OCI-LY7 (cell line): ENCODE measurements at regions not wholly inside any gene's neighbourhood (a gene's known extent, or its start where the extent isn't known, plus 50 kb on each side); places are given as distances from the start of the nearest gene placed in this dataset.

Source experiments
- CTCF ChIP-seq: fragments of 200-600 bp; sonication (generic); conservative IDR thresholded peaks from 2 replicates; pipeline ENCODE4 v1.5.1; 2014; ENCODE audit warnings: mild to moderate bottlenecking, antibody characterized with exemption, low read length, moderate library complexity, mixed read lengths
- EZH2phosphoT487 ChIP-seq: fragments of 200-600 bp; sonication (generic); IDR thresholded peaks from 2 replicates; pipeline ENCODE4 v1.6.1; 2018; ENCODE audit warnings: low read depth, borderline replicate concordance, mild to moderate bottlenecking, mixed run types, antibody characterized with exemption, low read length, moderate library complexity, mixed read lengths

GRCh38 chr2:220297093-220297492, 669.7 kb downstream of the SLC4A3 start:
- no peak for TF ChIP-seq CTCF
- no peak for TF ChIP-seq EZH2phosphoT487
